A673 (cell line): ENCODE measurements at regions not wholly inside any gene's neighbourhood (a gene's known extent, or its start where the extent isn't known, plus 50 kb on each side); places are given as distances from the start of the nearest gene placed in this dataset.

ENCODE experiments used
- EZH2 ChIP-seq: fragments of 200-600 bp; sonication (generic); IDR thresholded peaks from 2 replicates; pipeline ENCODE4 v1.6.1; 2017; ENCODE audit warnings: borderline replicate concordance, low read depth, mild to moderate bottlenecking, mixed read lengths, antibody characterized with exemption, low read length; ENCODE audit not compliant: poor library complexity, severe bottlenecking
- TF ChIP-seq, protein P1 (sequence below): fragments of 300-800, 200-600 bp; sonication (generic); conservative IDR thresholded peaks from 2 replicates; pipeline ENCODE4 v1.5.1; 2017; ENCODE audit warnings: low read depth, mild to moderate bottlenecking, antibody characterized with exemption, low read length, moderate library complexity, mixed read lengths

DNA sequence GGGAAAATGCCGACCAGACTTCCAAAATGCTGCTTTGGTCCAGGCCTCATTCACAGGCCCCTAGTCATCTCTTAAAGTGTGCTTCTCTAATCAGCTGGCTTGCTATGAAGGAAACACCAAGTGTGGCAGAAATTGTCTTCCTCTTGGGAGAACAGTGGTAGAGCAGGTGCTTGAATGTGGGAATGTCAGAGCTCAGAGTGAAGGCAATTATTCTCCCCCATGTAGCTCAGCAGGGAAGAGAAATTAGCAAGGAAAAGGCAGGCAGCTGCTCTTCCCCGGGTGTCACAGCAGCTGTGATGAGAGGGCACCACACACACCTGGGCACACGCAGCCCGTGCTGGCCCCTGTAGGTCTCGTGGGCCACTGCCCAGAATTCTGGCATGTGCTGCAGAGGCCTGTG lies 358.5 kb downstream of the WDR72 start:
- no peak for TF ChIP-seq EZH2
- TF ChIP-seq, protein P1, sequence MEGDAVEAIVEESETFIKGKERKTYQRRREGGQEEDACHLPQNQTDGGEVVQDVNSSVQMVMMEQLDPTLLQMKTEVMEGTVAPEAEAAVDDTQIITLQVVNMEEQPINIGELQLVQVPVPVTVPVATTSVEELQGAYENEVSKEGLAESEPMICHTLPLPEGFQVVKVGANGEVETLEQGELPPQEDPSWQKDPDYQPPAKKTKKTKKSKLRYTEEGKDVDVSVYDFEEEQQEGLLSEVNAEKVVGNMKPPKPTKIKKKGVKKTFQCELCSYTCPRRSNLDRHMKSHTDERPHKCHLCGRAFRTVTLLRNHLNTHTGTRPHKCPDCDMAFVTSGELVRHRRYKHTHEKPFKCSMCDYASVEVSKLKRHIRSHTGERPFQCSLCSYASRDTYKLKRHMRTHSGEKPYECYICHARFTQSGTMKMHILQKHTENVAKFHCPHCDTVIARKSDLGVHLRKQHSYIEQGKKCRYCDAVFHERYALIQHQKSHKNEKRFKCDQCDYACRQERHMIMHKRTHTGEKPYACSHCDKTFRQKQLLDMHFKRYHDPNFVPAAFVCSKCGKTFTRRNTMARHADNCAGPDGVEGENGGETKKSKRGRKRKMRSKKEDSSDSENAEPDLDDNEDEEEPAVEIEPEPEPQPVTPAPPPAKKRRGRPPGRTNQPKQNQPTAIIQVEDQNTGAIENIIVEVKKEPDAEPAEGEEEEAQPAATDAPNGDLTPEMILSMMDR = no peak
